Tibial nerve (tissue), 4 donors: ENCODE measurements at regions not wholly inside any gene's neighbourhood (a gene's known extent, or its start where the extent isn't known, plus 50 kb on each side); places are given as distances from the start of the nearest gene placed in this dataset.

Experiments used
- DNase-seq, 2 donors: peaks; one replicate each; pipeline ENCODE4 v3.0.0-alpha.2; 2019; ENCODE audit warnings: low spot score in 2 of 2
- H3K27ac ChIP-seq, 4 donors: fragments of 200-600 bp; sonication (generic) in 3 of 4; one replicate each; pipeline ENCODE4 v1.5.1; 2017 to 2019; ENCODE audit warnings: mild to moderate bottlenecking in 1 of 4
- H3K27me3 ChIP-seq, 2 donors: fragments of 200-600 bp; sonication (generic) in 1 of 2; one replicate each; pipeline versions ENCODE4 v1.5.1 to v1.6.0; 2017 to 2019
- H3K36me3 ChIP-seq, 3 donors: fragments of 200-600 bp; sonication (generic); one replicate each; pipeline ENCODE4 v1.5.1; 2018 to 2019
- H3K4me1 ChIP-seq, 4 donors: fragments of 200-600 bp; sonication (generic) in 3 of 4; one replicate each; pipeline ENCODE4 v1.5.1; 2017 to 2019
- H3K4me3 ChIP-seq, 4 donors: fragments of 200-600 bp; sonication (generic) in 3 of 4; one replicate each; pipeline ENCODE4 v1.5.1; 2017 to 2019; ENCODE audit warnings: mild to moderate bottlenecking in 1 of 4, moderate library complexity in 1 of 4
- H3K9me3 ChIP-seq, 4 donors: fragments of 200-600 bp; sonication (generic) in 3 of 4; one replicate each; pipeline ENCODE4 v1.5.1; 2017 to 2019
- CTCF ChIP-seq, 5 experiments: fragments of 200-600 bp in 3 of 5; fragments of 450-650 bp in 2 of 5; sonication (generic) in 3 of 5; IDR thresholded peaks; one replicate each; pipeline ENCODE4 v1.5.1; 2016 to 2019; ENCODE audit warnings: antibody characterized with exemption in 5 of 5, mild to moderate bottlenecking in 3 of 5, moderate library complexity in 2 of 5
- EP300 ChIP-seq, 2 donors: sonication (generic); formaldehyde crosslinking; IDR thresholded peaks; one replicate each; pipeline ENCODE4 v1.6.1; 2017; ENCODE audit warnings: antibody characterized with exemption in 2 of 2, mild to moderate bottlenecking in 1 of 2
- POLR2A ChIP-seq, 2 donors: fragments of 450-650 bp; IDR thresholded peaks; one replicate each; pipeline ENCODE4 v1.6.1; 2017; ENCODE audit warnings: antibody characterized with exemption in 2 of 2, mild to moderate bottlenecking in 2 of 2, moderate library complexity in 2 of 2
- WGBS, 2 donors: methylation state at CpG; one replicate each; pipeline ENCODE4 v1.1.5; 2018; 5-methylcytosine and 5-hydroxymethylcytosine counted together

- no peaks in the 10 kb centered on the region for H3K27me3 ChIP-seq
- no peak for DNase-seq
- H3K36me3 ChIP-seq = no peaks in the 10 kb centered on the region
- no peak overlapping the region for H3K4me3 ChIP-seq
- TF ChIP-seq EP300 (IDR thresholded peaks at IDR 0.05) (no peak), CTCF (IDR thresholded peaks at IDR 0.05) (no peak), POLR2A (IDR thresholded peaks at IDR 0.05) (no peak)
- WGBS, 2 donors = 64 to 69% methylated on average over 8 of the region's 8 CpGs
- peaks cover 0 to 2% (median 0%) of the 10 kb centered on the region in 4 donors for H3K9me3 ChIP-seq
- H3K4me1 ChIP-seq = no peaks in the 10 kb centered on the region
- no peak overlapping the region for H3K27ac ChIP-seq
Observed at GRCh38 chr20:24840121-24840713, 108.9 kb upstream of the CST7 start.

- Histone ChIP-seq H3K27me3 (no peaks in the 10 kb centered on the region), H3K27ac (no peak overlapping the region), H3K36me3 (no peaks in the 10 kb centered on the region), H3K4me1 (no peaks in the 10 kb centered on the region), H3K4me3 (no peak overlapping the region), H3K9me3 (peaks cover 0 to 24% (median 3%) of the 10 kb centered on the region in 4 donors)
- TF ChIP-seq POLR2A (IDR thresholded peaks at IDR 0.05) = no peak
- no peak for TF ChIP-seq EP300 (IDR thresholded peaks at IDR 0.05)
- TF ChIP-seq CTCF (IDR thresholded peaks at IDR 0.05) = no peak
- 58 to 62% methylated on average over 12 of the region's 12 CpGs for WGBS, 2 donors
- no peak for DNase-seq
Observed at GRCh38 chr20:24842274-24842917, 106.7 kb upstream of the CST7 start.

GRCh38 chr20:24842918-24843715 is 106.0 kb upstream of the CST7 start:
- H3K27ac ChIP-seq = no peak overlapping the region
- TF ChIP-seq POLR2A (IDR thresholded peaks at IDR 0.05) = no peak
- no peak for TF ChIP-seq EP300 (IDR thresholded peaks at IDR 0.05)
- no peak for TF ChIP-seq CTCF (IDR thresholded peaks at IDR 0.05)
- no peak overlapping the region for H3K4me3 ChIP-seq
- H3K27me3 ChIP-seq = no peaks in the 10 kb centered on the region
- H3K36me3 ChIP-seq = no peaks in the 10 kb centered on the region
- 55 to 62% methylated on average over 7 of the region's 7 CpGs for WGBS, 2 donors
- DNase-seq = no peak
- no peaks in the 10 kb centered on the region for H3K4me1 ChIP-seq
- H3K9me3 ChIP-seq = peaks cover 0 to 28% (median 3%) of the 10 kb centered on the region in 4 donors

- WGBS, 2 donors = 67 to 72% methylated on average over 5 of the region's 5 CpGs
- H3K4me3 ChIP-seq = no peak overlapping the region
- no peaks in the 10 kb centered on the region for H3K4me1 ChIP-seq
- H3K27ac ChIP-seq = no peak overlapping the region
- no peaks in the 10 kb centered on the region for H3K27me3 ChIP-seq
- TF ChIP-seq EP300 (IDR thresholded peaks at IDR 0.05) = no peak
- no peak for TF ChIP-seq CTCF (IDR thresholded peaks at IDR 0.05)
- TF ChIP-seq POLR2A (IDR thresholded peaks at IDR 0.05) = no peak
- peaks cover 0 to 49% (median 3%) of the 10 kb centered on the region in 4 donors for H3K9me3 ChIP-seq
- no peak for DNase-seq
- H3K36me3 ChIP-seq = no peaks in the 10 kb centered on the region
Observed at GRCh38 chr20:24850176-24850575, 98.9 kb upstream of the CST7 start.
